GM21367 (cell line): ENCODE measurements at regions not wholly inside any gene's neighbourhood (a gene's known extent, or its start where the extent isn't known, plus 50 kb on each side); places are given as distances from the start of the nearest gene placed in this dataset.

Experiments
- ATAC-seq: cut with Tn5 transposase; IDR thresholded peaks from one replicate; pipeline ENCODE4 v1.9.1; 2021; ENCODE audit not compliant: unreplicated experiment

GRCh38 chr1:79074975-79075374, 68.4 kb upstream of the ADGRL4 start:
- ATAC-seq: no peak

- no peak for ATAC-seq
Observed at GRCh38 chr1:79069828-79070227, 63.3 kb upstream of the ADGRL4 start.

- ATAC-seq: no peak
Observed at GRCh38 chr1:79059341-79059740, 52.8 kb upstream of the ADGRL4 start.
